ENCODE measurements at regions not wholly inside any gene's neighbourhood (a gene's known extent, or its start where the extent isn't known, plus 50 kb on each side); places are given as distances from the start of the nearest gene placed in this dataset.

- no peak for DNase-seq (ENCODE audit: low read depth in 1 of 2, low spot score in 1 of 2)
Observed at GRCh38 chr1:209485167-209485566, 98.3 kb upstream of the CAMK1G start.

- DNase-seq (ENCODE audit: low read depth in 1 of 2, low spot score in 1 of 2) = no peak
Observed at GRCh38 chr1:209485751-209486150, 97.8 kb upstream of the CAMK1G start.

DNA sequence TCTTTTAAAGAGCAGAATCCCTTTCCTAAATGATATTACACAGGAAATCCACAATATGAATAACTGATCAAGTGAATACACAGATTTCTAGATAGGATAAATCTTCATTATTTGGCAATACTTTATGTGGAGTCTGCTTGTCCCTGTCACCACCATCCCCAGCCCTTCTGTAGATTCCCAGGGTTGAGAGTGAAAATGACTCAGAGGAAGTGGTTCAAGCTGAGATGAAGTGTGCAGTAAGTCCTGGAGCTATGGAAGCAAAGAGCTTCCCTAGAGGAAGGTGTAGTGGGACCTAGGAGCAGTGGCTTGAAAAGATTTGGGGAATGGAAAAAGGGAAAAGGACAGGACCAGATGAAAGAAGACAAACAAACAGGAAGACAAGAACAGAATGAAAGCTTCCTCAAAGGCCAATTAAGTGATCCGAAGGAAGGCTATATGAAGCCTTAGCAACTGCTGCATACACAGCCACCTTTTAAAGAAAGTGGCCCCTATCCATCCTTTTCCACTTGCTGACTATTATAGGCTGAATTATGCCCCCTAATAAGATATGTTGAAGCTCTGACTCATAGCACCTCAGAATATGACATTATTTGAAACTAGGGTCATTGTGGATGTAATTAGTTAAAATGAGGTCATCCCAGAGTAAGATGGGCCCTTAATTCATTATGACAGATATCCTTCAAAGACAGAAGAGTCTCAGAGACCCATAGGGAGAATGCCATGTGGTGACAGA is 96.5 kb upstream of the CAMK1G start:
- DNase-seq (ENCODE audit: low read depth in 1 of 2, low spot score in 1 of 2) = no peak

DNA sequence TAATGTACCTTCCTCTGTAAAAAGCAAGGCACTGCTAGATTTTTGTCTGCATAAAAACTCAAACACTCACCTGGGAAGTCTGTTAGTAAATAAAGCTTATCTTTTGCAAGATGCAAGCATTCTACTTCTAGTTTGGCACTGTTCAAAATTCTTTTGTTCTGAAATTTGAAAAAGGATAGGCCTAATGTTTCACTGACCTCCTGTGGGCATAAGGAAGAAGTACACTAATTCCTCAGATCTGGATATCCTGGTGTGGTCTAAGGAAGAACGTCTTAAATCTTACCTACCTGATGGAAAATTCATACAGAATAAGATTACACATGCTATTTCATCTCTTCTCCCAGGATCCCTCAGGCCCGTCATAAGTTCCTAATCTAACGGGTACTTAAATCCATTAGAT is 93.5 kb upstream of the CAMK1G start:
- DNase-seq (ENCODE audit: low read depth in 1 of 2, low spot score in 1 of 2) = no peak

DNA sequence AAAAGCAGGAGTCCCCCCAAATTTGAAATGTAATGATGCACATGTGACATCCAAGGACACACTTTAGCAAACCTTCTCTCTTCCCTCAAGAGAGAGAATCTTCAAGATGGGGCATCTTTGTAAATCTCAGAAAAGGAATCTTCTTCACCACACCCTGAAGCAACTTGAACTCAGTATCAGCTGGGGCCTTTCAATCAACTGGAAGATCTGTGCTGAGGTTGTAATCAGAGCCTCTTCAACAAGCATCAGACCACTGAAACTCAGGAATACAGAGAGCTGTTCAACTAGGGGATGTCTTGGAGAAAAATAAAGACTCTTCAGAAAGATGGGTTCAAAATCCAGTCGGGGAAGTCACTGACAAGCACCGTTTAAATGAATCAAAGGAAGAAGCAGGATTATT is 92.5 kb upstream of the CAMK1G start:
- DNase-seq (ENCODE audit: low read depth in 1 of 2, low spot score in 1 of 2) = no peak

GRCh38 chr1:209491496-209491895 is 92.0 kb upstream of the CAMK1G start:
- DNase-seq (ENCODE audit: low read depth in 1 of 2, low spot score in 1 of 2) = no peak

DNA sequence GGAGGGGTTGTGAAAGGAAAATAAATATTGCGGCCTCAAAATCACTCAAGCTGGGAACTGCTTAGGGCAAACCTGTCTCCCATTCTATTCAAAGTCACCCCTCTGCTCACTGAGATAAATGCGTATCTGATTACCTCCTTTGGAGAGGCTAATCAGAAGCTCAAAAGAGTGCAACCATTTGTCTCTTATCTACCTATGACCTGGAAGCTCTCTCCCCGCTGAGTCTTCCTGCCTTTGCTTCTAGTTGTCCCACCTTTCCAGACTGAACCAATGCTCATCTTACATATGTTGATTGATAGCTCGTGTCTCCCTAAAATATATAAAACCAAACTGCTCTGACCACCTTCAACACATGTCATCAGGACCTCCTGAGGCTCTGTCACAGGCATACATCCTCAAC is 91.6 kb upstream of the CAMK1G start:
- DNase-seq (ENCODE audit: low read depth in 1 of 2, low spot score in 1 of 2) = no peak

GRCh38 chr1:209493559-209493958 is 90.0 kb upstream of the CAMK1G start:
- DNase-seq (ENCODE audit: low read depth in 1 of 2, low spot score in 1 of 2) = no peak

GRCh38 chr1:209497729-209498128 is 85.8 kb upstream of the CAMK1G start:
- no peak for DNase-seq (ENCODE audit: low read depth in 1 of 2, low spot score in 1 of 2)

DNA sequence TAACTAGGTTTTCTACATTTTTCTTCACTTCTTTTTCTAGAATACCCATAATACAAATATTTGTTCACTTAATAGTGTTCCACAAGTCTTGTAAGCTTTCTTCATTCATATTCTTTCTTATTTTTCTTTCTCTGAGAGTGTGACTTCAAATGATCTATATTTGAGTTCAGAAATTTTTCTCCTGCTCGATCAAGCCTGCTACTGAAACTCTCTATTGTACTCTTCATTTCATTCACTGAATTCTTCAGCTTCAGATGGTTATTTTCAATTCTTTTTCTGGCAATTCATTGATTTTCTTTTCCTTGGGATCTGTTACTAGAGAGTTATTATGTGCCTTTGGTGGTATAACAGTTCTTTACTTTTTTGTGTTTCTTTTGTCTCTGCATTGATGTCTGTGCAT is 82.5 kb upstream of the CAMK1G start:
- DNase-seq (ENCODE audit: low read depth in 1 of 2, low spot score in 1 of 2) = no peak

GRCh38 chr1:209503196-209503595 is 80.3 kb upstream of the CAMK1G start:
- DNase-seq (ENCODE audit: low read depth in 1 of 2, low spot score in 1 of 2) = no peak

DNA sequence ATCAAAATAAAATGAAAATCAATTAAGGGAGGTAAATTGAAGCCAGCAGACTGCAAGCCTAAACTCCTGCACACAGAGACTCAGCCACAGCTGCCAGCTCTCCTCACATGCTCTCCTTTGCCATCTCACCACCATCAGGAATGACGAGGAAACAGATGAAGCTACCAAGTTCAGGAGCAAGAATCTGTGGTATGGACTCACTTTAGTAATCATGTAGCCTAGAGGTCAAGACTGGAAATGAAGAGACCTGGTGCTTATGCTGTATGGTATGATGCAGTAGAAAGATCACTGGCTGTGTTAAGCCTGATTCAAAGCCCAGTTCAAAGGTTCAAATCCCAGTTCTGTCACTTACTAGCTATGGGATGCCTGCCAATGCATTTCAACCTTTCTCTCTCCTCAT is 78.9 kb upstream of the CAMK1G start:
- no peak for DNase-seq (ENCODE audit: low read depth in 1 of 2, low spot score in 1 of 2)

DNA sequence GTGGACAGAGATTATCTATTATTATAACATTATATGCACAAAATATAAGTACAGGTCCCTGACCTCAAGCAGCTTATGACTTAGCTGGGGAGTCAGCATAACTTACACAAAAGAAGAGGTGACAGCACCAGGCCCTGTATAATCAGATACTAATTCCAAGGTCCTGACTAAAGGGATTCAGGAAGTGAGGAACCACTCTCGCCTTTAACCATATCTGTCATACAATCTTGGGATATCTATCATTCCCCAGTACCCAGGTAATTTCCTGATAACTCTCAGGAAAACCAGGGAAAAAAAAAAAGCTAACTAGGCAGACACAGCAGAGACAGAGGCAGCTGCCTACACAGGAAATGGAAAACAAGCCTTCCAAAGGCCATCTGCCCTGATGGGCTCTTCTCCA is 78.5 kb upstream of the CAMK1G start:
- no peak for DNase-seq (ENCODE audit: low read depth in 1 of 2, low spot score in 1 of 2)

- no peak for DNase-seq (ENCODE audit: low read depth in 1 of 2, low spot score in 1 of 2)
Observed at GRCh38 chr1:209506101-209506500, 77.4 kb upstream of the CAMK1G start.

DNA sequence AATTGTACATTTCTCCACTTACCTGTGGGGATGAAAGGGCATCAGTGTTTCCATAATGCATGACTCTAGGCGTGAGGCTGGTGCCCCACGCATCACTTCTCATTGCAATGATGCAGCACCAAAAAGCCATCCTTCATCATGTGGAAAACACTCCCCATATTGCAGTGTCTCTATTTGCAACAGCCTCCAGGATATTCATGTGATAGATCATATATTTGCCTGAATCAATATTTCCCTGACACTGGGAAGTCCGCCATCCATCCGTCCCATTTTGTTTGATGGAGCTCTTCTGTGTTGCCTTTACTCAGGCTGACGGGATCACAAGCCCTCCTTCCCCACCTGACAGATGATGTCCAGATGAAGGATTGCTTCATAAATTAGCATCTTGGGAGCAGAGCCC is 74.5 kb upstream of the CAMK1G start:
- DNase-seq (ENCODE audit: low read depth in 1 of 2, low spot score in 1 of 2) = no peak

- no peak for DNase-seq (ENCODE audit: low read depth in 1 of 2, low spot score in 1 of 2)
Observed at GRCh38 chr1:209510063-209510462, 73.5 kb upstream of the CAMK1G start.

GRCh38 chr1:209511169-209511568 is 72.3 kb upstream of the CAMK1G start:
- DNase-seq (ENCODE audit: low read depth in 1 of 2, low spot score in 1 of 2) = no peak

- no peak for DNase-seq (ENCODE audit: low read depth in 1 of 2, low spot score in 1 of 2)
Observed at GRCh38 chr1:209512821-209513220, 70.7 kb upstream of the CAMK1G start.

- DNase-seq (ENCODE audit: low read depth in 1 of 2, low spot score in 1 of 2) = no peak
Observed at GRCh38 chr1:209513226-209513625, 70.3 kb upstream of the CAMK1G start.

DNA sequence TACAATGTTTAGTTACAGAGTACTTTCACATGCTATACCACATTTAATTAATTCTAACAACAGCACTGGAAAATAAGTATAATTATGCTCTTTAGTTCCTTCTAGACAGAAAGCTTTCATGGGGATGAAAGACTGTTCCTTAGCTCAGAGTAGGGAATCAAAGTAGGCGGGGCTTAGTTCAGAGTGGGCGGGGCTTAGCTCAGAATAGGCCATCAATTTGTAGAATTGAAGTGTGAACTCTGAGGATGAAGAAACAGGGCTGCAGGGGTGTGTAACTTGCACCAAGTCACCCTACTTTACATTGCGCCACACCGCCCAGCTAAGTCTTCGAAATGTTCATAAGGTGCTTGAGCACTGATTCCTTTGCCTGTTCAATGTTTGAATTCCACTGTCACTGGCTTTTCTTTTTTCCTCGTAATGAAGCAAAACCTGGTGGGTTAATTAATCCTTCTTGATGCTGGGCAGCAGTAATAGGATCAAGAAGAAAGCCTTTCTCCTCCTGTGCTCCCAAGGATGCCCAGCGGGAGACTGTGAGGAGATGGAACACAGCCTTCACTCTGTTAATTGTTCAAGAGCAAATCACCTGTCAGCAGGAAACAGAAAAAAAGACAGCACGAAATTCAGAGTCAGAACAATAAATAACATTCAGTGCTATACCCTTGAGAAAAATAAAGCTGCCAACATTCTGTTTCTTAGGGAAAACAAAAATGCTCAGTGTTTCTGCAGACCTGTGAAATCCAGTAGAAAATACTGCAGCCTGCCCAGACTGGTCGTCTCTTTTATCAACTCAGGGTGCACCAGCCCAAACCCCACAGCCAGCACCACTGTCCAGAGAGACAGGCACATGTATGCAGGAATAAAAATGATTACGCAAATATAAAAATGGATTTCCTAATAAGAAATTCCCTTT is 66.5 kb upstream of the CAMK1G start:
- no peak for DNase-seq (ENCODE audit: low read depth in 1 of 2, low spot score in 1 of 2)

- DNase-seq (ENCODE audit: low read depth in 1 of 2, low spot score in 1 of 2) = no peak
Observed at GRCh38 chr1:209517681-209518050, 65.8 kb upstream of the CAMK1G start.

- DNase-seq (ENCODE audit: low read depth in 1 of 2, low spot score in 1 of 2) = no peak
Observed at GRCh38 chr1:209519786-209520185, 63.7 kb upstream of the CAMK1G start.

- no peak for DNase-seq (ENCODE audit: low read depth in 1 of 2, low spot score in 1 of 2)
Observed at GRCh38 chr1:209522826-209523225, 60.7 kb upstream of the CAMK1G start.
